Stimulated activated CD8-positive, alpha-beta memory T cell treated with anti-CD3 and anti-CD28 coated beads, Interleukin-12 subunit alpha, Interleukin-12 subunit beta, amount 100 ng/mL, for 4 hours (primary cell): ENCODE measurements at regions not wholly inside any gene's neighbourhood (a gene's known extent, or its start where the extent isn't known, plus 50 kb on each side); places are given as distances from the start of the nearest gene placed in this dataset.
"Not testable (repeated sequence)": the region's sequence is repeated elsewhere in the genome, so short reads cannot be mapped to it uniquely, and the experiment has no call there.

Experiments used
- DNase-seq: peaks from one replicate; pipeline ENCODE4 v3.0.0-alpha.2; 2020; ENCODE audit warnings: low read depth

DNA sequence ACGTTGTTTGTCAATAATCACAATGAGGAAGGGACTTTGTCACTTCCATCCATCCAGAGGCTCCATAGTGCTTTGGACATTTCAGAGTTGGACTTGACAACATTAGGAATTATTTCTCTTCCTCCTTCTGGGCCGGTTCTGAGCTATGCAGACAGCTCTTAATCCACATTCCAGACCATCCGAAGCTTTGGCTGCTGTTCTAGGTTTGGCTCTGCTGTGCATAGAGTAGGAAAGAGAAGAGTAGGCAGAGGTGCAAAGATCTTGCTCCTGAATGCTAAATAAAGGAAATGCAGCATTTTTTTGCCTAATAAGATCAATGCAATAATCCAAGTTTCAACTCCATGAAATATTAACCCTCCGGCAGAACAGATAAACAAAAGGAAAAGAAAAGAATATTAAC, 216.3 kb upstream of the PRNP start:
- no peak for DNase-seq

DNA sequence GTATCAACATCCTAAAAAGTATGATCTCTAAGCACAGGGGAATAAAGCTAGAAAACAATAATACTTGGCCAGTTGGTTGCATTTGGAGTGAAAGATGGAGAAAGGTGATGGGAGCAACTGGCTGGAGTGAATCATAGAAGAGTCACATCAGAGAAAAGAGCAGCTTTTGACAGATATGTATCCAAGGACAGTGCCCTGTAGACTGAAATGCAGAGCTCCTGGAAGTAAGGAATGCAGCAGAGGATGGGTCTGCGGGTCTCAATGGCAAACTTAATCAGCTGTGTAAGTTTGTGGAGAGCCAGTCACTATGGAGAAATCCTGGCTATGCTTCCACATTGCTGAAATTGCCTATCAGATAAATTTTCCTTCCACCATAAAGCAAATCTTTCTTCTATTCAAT, 218.1 kb upstream of the PRNP start:
- no peak for DNase-seq

DNA sequence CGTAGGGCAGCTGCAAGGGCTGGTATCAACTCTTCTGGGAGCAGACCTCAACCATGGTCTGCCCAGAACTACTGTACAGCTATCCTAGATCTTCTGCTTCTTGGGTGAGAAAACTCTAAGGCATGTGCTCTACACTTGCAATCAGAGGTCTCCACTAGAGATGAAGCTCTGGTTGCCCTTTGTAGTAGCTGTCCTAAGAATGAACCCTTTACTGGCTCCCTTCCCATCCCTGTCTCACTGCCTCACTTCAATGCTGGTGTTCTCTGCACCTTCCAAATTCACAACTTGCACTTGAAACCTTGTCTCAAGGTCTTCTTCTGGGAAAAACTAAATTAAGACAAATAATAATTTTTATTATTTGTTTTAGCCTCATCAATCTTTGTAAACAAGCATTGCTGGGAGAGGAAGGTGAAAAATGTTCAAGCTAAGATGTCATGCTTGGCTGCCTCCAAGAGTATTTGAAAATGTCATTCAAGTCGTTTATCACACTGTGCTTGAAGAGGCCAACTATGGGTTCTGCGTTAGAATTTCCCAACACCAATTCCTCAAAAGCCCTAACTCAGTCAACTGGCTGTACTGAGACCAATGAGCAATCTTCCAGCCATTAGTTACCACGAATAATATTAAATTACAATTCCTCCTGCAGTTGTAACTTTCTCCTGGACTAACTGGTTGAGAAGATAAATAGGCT, 216.9 kb upstream of the ADRA1D start:
- no peak for DNase-seq

DNA sequence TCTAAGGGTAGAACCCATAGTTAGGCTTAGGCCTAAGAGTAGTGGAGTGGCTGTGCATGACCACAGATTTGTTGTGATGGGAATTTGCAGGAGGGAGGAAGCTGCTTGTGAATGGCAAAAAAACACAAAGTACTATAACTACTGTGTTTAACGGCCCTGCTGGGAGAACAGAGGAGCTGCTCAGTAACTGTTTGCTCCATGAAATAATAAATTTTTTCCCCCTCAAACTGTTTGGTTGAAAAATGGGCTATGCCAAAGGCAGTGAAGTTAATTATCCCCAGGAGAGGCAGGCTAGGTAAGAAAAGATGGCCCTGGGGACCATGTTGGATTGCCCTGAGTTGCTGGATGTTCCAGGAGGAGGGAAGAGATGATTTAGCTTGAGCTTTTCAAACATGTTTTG, 216.1 kb upstream of the ADRA1D start:
- no peak for DNase-seq

DNA sequence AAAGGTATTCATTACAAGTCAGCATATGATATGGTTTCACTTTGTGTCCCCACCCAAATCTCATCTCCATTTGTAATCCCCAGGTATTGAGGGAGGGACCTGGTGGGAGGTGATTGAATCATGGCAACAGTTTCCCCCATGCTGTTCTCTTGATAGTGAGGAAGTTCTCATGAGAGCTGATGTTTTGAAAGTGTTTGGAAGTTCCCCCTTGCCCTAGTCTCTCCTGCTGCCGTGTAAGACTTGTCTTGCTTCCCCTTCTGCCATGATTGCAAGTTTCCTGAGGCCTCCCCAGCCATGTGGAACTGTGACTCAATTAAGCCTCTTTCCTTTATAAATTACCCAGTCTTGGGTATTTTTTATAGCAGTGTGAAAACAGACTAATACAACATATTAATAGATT, 213.7 kb upstream of the ADRA1D start:
- DNase-seq = not testable (repeated sequence)

DNA sequence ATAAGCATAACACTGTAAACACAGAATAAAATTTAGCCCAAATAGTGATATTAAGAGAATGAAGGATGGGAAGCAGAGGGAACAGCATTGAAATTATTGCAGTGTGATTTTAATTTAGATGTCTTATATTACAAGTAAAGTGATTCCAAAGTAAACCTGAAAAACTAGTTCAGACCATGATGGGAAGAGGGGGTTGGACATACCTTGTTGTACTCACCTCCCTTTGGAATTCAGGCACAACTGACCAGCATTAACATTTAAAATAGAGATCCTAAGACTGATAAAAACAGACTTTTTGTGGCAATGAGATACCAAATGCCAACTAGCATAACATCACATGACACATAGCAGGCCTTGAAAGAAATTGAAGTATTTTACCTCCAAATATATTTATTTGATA, 210.0 kb upstream of the ADRA1D start:
- DNase-seq = no peak

DNA sequence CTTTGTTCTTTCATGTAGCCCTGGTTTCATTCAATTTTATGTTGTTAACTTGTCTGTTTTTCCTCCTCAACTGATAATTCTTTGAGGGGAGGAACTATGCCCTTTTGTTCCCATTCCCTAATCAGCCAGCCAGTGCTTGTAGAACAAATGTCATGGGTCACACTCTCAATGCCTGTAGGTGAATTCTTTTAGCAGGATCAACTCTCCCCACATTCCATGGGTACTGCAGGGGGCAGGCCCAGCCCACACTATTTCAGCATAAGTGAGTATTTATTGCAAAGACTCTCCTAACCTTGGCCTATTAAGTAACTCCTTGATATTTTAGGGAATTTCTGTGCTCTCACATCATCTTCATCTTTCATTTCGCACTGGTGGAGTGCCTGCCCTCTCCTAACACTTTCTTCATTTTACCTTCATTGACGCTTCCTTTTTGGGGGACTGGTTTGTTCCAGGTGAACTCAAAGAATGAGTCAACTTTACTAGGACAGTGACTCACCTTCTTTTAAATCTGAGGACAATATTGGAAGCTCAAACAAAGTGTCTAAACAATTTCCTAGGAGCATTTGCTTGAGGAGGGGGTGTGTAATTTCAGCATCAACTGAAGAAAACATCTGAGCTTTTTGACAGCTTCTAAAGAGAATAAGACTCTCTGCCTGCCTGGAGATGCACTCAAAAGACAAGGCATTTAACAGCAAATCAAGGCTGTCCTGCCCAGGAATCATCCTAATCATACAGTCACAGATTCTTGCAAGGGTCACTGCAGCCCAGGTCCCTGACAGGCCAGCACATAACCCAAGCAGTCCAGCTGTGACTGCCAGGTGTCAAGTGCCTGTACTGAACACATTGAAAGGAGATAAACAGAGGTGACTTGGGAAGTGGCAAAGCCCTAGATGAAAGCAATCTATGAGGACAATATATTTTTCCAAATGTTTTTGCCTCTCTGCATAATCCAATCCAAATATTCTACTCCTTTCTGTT, 208.8 kb upstream of the ADRA1D start:
- DNase-seq = no peak

DNA sequence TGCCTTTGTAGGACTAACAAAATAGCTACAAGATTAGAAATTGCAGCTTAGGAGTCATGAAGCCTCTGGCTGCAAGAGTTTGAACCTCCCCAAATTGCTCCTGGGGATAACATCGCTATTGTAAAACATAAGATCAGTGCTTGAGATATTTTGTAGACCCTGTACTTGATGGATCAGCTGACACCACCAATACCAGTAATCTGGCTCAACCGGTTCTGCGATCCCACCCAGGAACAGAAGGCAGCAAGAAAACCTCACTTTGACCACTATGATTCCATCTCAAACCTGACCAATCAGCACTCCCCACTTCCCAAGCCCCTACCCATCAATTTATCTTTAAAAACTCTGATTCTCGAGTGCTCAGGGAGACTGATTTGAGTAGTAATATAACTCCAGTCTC, 206.9 kb upstream of the ADRA1D start:
- DNase-seq = no peak

DNA sequence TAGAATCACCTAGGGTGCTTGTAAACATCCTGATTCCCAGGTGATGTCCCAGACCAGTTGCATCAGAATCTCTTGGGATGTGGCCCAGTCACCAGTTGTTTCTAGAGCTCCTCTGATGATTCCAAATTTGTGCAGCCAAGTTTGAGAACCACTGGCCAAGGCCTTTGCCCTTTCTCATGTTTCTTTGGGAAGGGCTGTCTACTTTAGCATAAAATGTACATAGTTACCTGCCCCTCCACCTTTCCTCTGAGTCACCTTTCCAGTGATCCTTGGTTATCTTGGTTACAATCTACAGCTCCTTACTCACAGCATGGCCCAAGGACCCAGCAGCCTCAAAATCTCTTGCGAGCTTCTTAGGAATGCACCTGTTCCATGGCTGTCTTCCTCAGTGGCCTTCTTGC, 206.2 kb upstream of the ADRA1D start:
- DNase-seq = no peak

DNA sequence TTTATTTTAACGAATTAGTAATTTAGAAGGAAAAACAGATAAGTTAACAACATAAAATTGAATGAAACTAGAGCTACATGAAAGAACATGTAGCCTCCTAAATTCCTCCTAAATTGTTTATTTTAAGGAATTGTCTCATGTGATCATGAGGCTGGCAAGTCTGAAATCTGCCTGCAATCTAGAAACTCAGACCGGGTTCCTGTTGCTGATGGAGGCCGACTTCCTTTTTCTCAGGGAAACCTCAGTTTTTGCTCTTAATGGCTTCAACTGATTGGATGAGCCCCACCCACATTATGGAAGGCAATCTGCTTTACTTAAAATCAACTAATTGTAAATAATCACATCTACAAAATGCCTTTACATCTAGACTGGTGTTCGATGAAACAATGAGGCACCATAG, 205.0 kb upstream of the ADRA1D start:
- DNase-seq = no peak

DNA sequence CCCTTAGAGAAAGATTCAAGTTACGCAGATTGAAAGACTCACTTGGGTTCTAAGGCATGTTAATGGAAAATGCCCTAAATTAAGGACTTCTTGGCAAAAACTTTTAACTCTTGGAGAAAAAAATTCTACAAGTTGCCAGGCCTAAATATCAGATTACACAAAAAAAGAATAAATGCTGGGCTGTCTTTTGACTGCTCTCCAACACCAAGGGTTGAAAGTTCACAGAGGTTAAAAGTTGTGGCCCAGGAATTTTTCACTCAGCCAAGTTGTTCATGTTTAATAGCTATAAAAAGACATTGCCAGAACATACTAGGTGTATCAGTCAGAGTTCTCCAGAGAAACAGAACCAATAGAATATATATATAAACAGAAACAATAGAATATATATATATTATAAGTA, 204.3 kb upstream of the ADRA1D start:
- no peak for DNase-seq

DNA sequence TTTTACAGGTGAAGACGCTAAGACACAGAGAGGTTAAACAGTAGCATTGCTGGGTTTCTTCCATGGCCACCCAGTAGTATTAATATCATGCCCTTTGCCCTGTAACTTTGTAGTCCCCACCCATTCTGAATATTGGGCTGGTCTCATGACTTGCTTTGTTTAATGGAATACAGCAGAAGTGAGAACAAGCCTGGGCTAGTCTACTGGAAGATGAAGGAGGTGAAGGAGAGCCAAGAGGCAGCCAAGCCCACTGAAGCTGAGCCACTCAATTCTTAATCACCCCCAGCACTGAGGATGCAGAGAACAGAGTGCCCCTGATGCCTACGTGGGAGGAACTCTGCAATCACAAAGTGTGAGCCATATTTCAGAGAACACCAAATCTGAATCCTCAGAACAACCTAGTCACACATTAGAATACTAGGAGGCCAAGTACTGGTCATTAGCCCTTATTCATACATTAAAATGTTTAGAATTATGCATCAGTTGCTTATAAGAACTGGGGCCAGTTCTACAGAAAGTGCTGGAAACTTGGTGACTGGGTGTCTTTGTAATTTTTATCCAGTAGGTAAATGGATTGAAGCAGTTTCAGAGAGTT, 202.5 kb upstream of the ADRA1D start:
- no peak for DNase-seq

DNA sequence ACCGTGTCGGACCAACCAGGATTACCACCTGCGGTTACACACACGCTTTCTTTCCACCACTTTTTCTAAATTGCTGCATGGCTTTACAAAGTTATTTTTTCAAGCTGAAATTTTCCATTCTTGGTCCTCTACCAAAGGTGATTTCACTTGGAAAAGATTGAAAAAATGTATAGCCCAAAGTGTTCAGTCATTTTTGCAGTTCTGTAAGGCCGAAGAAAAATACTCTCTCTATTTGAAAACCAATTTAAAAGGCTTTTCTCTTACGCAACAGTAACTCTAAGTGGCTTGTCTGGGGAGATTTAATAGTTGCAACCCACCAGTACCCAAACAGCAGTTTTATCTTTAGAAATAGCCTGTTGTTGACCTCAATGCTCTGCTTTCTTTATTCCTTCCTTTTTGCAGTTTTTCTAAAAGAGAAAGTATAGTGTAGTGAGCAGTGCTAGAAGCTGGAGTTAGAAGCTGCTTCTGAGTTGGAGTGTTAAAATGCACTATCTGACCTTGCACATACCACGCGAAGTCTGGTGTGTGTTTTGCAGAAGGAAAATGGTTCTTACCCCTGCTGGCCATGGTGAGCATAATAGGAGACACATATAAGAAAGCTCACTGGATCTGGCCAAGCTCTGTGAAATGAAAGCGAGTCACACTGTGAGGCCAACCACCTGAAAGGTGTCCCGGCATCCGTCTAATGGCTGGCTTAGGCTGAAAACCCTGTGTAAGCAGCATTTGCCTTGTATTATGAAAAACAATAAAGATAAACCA, 201.0 kb upstream of the ADRA1D start:
- no peak for DNase-seq

DNA sequence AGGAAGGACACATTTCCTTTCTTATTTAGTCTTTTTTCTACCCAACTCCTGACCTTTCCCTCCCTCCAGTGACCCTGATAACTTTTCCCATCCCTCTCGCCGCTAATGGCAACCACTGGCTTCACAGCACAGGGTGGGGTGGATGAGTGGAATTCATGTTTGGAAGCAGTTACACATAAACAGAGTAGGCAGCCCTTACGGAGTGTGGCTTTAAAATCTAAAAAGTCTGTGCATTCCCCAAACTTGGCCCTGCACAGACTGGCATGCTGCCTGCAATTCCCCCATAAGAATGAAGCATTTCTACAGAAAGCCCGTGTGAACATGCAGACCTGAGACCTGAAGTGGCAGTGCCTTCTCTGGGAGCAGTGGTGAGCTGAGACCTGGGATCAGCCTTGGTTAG, 196.7 kb upstream of the ADRA1D start:
- DNase-seq = no peak

DNA sequence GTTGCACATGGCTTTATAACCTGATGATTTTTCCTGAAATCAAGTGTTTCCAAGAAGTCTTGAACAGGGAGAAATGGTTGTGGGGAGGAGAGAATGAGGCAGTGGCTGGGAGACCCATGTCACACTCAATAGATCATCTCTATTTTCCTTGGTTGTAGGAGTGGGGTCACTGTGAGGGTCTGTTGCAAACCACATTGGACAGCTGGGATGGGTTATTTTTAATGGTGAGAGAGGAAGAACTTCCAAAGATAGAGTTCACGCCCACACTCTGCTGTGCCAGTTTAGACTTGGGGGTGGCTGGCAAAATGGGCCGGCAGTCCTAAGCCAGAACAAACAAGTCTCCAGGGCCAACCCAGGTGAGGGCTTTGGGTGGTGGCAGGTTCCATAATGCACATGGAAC, 196.2 kb upstream of the ADRA1D start:
- DNase-seq = no peak

DNA sequence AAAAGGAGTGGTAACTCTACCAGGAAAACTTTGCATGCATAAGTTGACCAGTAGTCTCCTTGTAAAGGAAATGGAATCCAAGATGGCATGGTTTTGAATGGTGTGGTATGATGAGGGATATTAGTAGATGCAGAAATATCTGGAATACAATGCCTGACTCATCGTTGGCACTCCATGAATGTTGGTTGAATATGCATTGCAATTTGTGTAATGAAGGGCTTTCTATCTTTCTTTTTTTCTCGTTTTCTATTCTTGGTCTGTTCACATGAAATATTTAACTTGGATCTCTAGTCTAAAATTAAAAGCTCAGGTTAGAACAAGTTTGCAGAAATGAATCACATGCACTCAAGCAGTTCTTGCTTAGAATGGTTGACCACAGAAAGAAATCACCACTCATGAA, 195.3 kb upstream of the ADRA1D start:
- no peak for DNase-seq

DNA sequence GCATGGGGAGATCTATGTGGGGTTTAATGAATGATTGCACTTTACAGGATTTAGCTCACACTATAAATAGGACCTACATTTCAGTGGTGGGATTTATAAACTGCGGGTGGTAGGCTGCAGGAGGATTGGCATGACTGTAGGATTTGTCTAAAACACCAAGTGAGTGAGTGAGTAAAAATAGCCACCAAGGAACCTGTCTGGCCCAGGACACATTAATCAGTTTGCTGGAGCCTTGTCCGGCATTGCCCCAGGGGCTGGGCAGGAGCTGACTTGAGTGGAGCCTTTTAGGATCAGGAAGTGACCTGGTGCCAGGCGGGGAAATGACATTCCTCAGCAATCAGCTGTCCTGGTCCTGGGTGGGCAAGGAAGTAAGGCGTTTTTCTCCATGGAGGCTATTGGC, 193.9 kb upstream of the ADRA1D start:
- DNase-seq = no peak

DNA sequence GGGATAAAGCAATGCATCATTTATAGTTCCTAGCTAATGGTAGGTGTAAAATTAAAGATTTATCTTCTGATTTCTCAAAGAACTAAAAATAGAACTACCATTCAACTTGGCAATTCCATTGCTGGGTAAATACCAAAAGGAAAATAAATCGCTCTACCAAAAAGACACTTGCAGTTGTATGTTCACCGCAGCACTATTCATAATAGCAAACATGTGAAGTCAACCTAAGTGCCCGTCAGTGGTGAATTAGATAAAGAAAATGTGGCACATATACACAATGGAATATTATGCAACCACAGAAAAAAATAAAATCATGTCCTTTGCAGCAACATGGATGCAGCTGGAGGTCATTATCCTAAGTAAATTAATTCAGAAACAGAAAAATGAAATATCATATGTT, 192.8 kb upstream of the ADRA1D start:
- no peak for DNase-seq

DNA sequence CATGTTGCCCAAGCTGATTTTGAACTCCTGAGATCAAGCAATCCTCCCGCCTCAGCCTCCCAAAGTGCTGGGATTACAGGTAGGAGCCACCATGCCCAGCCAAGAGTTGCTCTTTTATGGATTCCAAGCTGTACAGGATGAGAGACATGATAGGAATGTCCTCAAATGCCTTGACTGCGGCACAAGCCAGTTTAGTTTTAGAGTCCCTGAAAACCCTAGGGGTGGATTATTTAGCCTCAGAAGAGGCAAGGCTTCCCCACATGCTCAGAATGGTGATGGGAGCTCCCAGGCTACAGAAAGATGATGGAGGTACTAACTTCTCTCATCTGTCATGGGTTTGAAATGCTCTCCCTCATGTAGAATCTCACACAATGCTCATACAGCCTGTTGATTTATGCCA, 192.1 kb upstream of the ADRA1D start:
- no peak for DNase-seq

DNA sequence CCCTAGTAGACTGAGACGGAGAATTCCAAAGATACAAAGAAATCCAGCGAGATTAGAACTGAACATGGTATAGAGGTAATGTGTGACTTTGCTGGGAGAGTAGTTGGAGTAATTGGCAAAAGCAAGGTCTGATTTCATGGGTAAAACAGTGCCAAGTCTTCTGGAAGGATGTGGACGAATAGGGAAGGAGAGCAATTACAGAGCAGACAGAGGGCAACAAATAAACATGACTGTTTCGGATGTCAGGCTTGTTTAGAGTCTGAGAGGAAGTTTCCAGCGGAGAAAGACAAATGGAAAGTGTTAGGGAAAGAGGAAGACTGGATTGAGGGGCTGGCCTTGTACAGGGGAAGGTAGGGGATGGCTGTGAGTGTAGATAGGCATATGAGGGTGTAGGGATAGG, 190.4 kb upstream of the ADRA1D start:
- no peak for DNase-seq

DNA sequence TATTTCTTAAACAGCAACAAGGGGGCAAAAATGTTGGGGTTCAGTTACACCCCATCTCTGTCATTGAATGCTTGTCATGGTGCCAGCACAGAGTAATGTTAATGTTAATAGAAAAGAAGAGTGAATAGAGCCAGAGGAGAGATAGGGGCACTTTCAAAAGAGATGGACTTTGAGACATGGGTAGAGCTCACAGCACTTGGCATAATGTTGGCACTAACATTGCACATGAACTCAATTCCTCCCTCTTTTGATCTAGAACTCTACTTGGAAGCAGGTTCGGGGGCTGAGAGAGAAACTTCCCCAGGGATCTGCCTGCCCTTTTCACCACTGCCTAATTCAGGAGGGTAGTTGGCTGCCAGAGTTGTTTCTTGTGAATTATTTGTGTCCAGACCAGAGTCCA, 188.0 kb upstream of the ADRA1D start:
- DNase-seq = no peak

DNA sequence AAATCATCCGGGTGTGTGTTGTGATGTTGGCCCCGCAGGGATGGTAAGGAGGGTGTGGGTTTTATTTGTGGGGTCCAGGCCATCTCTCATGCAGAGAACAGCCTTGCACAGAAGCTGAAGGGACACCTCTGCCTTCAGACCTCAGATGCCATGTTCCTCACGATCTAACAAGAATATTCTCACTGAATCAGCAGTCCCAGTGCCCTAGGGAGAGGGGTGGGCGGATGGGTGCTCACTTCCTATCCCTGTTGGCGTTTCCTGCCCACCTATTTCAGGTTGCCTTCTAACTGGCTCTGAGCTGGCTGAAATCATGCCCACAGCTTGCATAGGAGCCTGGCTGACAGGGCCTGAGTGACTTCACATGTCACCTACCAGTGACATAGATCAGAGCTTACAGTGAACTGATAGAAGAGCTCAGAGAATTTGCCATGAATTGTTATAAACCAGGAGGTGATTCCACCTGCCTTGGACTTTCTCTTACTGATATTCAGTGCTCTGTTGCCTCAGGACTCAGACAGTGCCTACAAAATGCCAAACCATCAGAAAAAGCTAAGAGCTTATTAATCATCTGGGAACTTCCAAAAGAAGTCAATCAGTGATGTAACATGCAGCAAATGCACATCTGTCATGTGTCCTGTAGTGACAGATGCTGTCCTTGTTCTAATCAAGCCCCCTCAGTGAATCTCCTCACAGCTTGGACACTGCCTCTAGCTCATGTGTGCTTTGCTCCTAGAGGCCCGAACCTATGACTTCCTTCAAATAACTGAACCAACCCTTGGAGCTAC, 186.8 kb upstream of the ADRA1D start:
- DNase-seq = no peak
